ENCODE measurements at regions not wholly inside any gene's neighbourhood (a gene's known extent, or its start where the extent isn't known, plus 50 kb on each side); places are given as distances from the start of the nearest gene placed in this dataset.

DNA sequence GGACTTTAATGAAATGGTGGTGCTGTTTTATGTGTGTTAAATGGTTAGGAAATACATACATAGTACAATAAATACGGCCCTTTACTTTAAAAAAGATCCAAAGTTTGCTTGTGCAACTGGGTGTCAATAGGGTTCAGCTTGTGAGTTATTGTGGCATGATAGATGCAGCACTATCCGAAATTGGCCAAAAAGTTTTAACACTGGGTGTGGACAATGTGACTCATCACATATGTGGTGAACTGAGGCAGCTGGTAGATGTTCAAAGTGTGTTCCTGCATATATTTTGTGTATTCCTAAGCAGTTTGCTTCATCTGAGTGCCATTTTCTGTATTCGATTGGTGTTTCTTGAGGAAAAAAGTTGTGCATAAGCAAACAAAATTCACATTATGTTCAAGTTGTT is 473.1 kb downstream of the KIF20B start:
- Mint-ChIP-seq H3K27me3 (ENCODE audit: low read depth) (no peaks in the 10 kb centered on the region), H3K4me1 (no peaks in the 10 kb centered on the region), H3K36me3 (no peaks in the 10 kb centered on the region), H3K9me3 (peaks cover 3% of the 10 kb centered on the region; the same call in 1 of the 2 replicates), H3K27ac (no peak overlapping the region), H3K4me3 (no peak overlapping the region)
- no peak for DNase-seq (ENCODE audit: low spot score)
- TF ChIP-seq NFE2L1 (CRISPR knock-in tag; IDR thresholded peaks at IDR 0.05) (no peak), ZNF396 (CRISPR knock-in tag; IDR thresholded peaks at IDR 0.05; ENCODE audit: borderline replicate concordance) (no peak)
- TF ChIP-seq, protein P1, sequence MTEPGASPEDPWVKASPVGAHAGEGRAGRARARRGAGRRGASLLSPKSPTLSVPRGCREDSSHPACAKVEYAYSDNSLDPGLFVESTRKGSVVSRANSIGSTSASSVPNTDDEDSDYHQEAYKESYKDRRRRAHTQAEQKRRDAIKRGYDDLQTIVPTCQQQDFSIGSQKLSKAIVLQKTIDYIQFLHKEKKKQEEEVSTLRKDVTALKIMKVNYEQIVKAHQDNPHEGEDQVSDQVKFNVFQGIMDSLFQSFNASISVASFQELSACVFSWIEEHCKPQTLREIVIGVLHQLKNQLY (CRISPR knock-in tag; IDR thresholded peaks at IDR 0.05) = no peak
- ATAC-seq = no peak
- ChIA-PET CTCF (no interaction called here), POLR2A (no interaction called here)

DNA sequence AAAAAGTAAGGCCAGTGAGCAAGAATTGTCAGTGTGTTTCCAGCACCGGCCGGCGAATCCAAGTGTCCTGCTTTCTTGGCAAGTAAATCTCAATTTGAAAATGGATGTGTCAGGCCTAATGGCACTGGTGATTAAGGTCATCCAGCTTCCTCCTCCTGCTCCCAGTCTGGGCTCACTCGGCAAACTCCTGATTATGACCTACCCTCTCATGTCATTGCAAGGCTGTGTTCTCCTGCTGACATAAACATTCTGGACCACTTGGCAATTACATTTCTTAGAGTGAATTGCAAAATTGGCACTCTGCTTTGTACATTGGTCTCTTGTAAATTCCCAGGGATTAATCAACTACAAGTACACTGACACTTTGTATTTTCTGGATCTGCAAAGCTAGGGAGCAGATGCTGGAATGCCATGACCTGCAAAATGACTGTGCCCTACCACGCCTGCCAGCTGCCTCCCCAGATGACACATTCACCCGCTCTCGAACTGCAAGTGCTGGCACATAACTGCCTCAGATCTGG is 473.8 kb downstream of the KIF20B start:
- Mint-ChIP-seq H3K4me1 (no peaks in the 10 kb centered on the region), H3K36me3 (no peaks in the 10 kb centered on the region), H3K9me3 (peaks cover 10% of the 10 kb centered on the region), H3K4me3 (no peak overlapping the region), H3K27me3 (ENCODE audit: low read depth) (no peaks in the 10 kb centered on the region), H3K27ac (no peak overlapping the region)
- ATAC-seq (no peak), DNase-seq (ENCODE audit: low spot score) (no peak)
- TF ChIP-seq, protein P2, sequence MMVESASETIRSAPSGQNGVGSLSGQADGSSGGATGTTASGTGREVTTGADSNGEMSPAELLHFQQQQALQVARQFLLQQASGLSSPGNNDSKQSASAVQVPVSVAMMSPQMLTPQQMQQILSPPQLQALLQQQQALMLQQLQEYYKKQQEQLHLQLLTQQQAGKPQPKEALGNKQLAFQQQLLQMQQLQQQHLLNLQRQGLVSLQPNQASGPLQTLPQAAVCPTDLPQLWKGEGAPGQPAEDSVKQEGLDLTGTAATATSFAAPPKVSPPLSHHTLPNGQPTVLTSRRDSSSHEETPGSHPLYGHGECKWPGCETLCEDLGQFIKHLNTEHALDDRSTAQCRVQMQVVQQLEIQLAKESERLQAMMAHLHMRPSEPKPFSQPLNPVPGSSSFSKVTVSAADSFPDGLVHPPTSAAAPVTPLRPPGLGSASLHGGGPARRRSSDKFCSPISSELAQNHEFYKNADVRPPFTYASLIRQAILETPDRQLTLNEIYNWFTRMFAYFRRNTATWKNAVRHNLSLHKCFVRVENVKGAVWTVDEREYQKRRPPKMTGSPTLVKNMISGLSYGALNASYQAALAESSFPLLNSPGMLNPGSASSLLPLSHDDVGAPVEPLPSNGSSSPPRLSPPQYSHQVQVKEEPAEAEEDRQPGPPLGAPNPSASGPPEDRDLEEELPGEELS (CRISPR knock-in tag; IDR thresholded peaks at IDR 0.05) = no peak
- TF ChIP-seq, protein P3, sequence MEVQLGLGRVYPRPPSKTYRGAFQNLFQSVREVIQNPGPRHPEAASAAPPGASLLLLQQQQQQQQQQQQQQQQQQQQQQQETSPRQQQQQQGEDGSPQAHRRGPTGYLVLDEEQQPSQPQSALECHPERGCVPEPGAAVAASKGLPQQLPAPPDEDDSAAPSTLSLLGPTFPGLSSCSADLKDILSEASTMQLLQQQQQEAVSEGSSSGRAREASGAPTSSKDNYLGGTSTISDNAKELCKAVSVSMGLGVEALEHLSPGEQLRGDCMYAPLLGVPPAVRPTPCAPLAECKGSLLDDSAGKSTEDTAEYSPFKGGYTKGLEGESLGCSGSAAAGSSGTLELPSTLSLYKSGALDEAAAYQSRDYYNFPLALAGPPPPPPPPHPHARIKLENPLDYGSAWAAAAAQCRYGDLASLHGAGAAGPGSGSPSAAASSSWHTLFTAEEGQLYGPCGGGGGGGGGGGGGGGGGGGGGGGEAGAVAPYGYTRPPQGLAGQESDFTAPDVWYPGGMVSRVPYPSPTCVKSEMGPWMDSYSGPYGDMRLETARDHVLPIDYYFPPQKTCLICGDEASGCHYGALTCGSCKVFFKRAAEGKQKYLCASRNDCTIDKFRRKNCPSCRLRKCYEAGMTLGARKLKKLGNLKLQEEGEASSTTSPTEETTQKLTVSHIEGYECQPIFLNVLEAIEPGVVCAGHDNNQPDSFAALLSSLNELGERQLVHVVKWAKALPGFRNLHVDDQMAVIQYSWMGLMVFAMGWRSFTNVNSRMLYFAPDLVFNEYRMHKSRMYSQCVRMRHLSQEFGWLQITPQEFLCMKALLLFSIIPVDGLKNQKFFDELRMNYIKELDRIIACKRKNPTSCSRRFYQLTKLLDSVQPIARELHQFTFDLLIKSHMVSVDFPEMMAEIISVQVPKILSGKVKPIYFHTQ (CRISPR knock-in tag; IDR thresholded peaks at IDR 0.05) = no peak
- no peak for TF ChIP-seq ZNF219 (CRISPR knock-in tag; IDR thresholded peaks at IDR 0.05; ENCODE audit: borderline replicate concordance)
- TF ChIP-seq TEAD1 (CRISPR knock-in tag; IDR thresholded peaks at IDR 0.05) = no peak
- TF ChIP-seq, protein P4, sequence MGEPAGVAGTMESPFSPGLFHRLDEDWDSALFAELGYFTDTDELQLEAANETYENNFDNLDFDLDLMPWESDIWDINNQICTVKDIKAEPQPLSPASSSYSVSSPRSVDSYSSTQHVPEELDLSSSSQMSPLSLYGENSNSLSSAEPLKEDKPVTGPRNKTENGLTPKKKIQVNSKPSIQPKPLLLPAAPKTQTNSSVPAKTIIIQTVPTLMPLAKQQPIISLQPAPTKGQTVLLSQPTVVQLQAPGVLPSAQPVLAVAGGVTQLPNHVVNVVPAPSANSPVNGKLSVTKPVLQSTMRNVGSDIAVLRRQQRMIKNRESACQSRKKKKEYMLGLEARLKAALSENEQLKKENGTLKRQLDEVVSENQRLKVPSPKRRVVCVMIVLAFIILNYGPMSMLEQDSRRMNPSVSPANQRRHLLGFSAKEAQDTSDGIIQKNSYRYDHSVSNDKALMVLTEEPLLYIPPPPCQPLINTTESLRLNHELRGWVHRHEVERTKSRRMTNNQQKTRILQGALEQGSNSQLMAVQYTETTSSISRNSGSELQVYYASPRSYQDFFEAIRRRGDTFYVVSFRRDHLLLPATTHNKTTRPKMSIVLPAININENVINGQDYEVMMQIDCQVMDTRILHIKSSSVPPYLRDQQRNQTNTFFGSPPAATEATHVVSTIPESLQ (CRISPR knock-in tag; IDR thresholded peaks at IDR 0.05) = no peak
- TF ChIP-seq, protein P5, sequence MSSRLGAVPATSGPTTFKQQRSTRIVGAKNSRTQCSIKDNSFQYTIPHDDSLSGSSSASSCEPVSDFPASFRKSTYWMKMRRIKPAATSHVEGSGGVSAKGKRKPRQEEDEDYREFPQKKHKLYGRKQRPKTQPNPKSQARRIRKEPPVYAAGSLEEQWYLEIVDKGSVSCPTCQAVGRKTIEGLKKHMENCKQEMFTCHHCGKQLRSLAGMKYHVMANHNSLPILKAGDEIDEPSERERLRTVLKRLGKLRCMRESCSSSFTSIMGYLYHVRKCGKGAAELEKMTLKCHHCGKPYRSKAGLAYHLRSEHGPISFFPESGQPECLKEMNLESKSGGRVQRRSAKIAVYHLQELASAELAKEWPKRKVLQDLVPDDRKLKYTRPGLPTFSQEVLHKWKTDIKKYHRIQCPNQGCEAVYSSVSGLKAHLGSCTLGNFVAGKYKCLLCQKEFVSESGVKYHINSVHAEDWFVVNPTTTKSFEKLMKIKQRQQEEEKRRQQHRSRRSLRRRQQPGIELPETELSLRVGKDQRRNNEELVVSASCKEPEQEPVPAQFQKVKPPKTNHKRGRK (CRISPR knock-in tag; IDR thresholded peaks at IDR 0.05; ENCODE audit: borderline replicate concordance) = no peak
- TF ChIP-seq ZNF263 (CRISPR knock-in tag; IDR thresholded peaks at IDR 0.05; ENCODE audit: low read depth) = no peak
- no peak for TF ChIP-seq ZNF232 (CRISPR knock-in tag; IDR thresholded peaks at IDR 0.05)
- no peak for TF ChIP-seq SMAD3 (CRISPR knock-in tag; IDR thresholded peaks at IDR 0.05; ENCODE audit: borderline replicate concordance)
- TF ChIP-seq HMGA2 (CRISPR knock-in tag; IDR thresholded peaks at IDR 0.05) = no peak
- TF ChIP-seq ZNF423 (CRISPR knock-in tag; IDR thresholded peaks at IDR 0.05) = no peak
- TF ChIP-seq, protein P6, sequence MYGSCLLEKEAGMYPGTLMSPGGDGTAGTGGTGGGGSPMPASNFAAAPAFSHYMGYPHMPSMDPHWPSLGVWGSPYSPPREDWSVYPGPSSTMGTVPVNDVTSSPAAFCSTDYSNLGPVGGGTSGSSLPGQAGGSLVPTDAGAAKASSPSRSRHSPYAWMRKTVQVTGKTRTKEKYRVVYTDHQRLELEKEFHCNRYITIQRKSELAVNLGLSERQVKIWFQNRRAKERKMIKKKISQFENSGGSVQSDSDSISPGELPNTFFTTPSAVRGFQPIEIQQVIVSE (CRISPR knock-in tag; IDR thresholded peaks at IDR 0.05; ENCODE audit: borderline replicate concordance) = no peak
- TF ChIP-seq JUN (CRISPR knock-in tag; IDR thresholded peaks at IDR 0.05) = no peak
- TF ChIP-seq ELF4 (CRISPR knock-in tag; IDR thresholded peaks at IDR 0.05; ENCODE audit: low read depth) = no peak
- TF ChIP-seq NR2C2 (CRISPR knock-in tag; IDR thresholded peaks at IDR 0.05) = no peak
- CTCF ChIA-PET = no interaction called here
- POLR2A ChIA-PET = no interaction called here

Measured in WTC11 (cell line).